HEK293 (cell line): ENCODE measurements at regions not wholly inside any gene's neighbourhood (a gene's known extent, or its start where the extent isn't known, plus 50 kb on each side); places are given as distances from the start of the nearest gene placed in this dataset.

Source experiments
- TCF7L2 ChIP-seq: IDR thresholded peaks from 2 replicates; pipeline ENCODE4 v1.6.1; 2011; ENCODE audit warnings: low read depth, mild to moderate bottlenecking, inconsistent platforms, low read length, moderate library complexity, borderline replicate concordance
- ZBTB7A ChIP-seq: fragments of 450-650 bp; formaldehyde crosslinking; IDR thresholded peaks from 2 replicates; pipeline ENCODE4 v1.5.1; 2016; ENCODE audit warnings: low read depth, missing biosample characterization, missing genetic modification characterization
- ZFP3 ChIP-seq: fragments of 450-650 bp; formaldehyde crosslinking; IDR thresholded peaks from 2 replicates; pipeline ENCODE4 v1.5.1; 2016; ENCODE audit warnings: low read depth, missing biosample characterization, missing genetic modification characterization
- ZNF221 ChIP-seq: fragments of 450-650 bp; formaldehyde crosslinking; IDR thresholded peaks from 2 replicates; pipeline ENCODE4 v1.5.1; 2017; ENCODE audit warnings: missing biosample characterization, missing genetic modification characterization, borderline replicate concordance
- ZNF423 ChIP-seq: fragments of 450-650 bp; formaldehyde crosslinking; IDR thresholded peaks from 2 replicates; pipeline ENCODE4 v1.5.1; 2016; ENCODE audit warnings: missing biosample characterization, missing genetic modification characterization
- TF ChIP-seq, protein P1 (sequence below): fragments of 450-650 bp; formaldehyde crosslinking; conservative IDR thresholded peaks from 2 replicates; pipeline ENCODE4 v1.5.1; 2016; ENCODE audit warnings: low read depth, missing biosample characterization, missing genetic modification characterization
- TF ChIP-seq, protein P2 (sequence below): fragments of 450-650 bp; formaldehyde crosslinking; IDR thresholded peaks from 2 replicates; pipeline ENCODE4 v1.5.1; 2016; ENCODE audit warnings: missing biosample characterization, missing genetic modification characterization
- TF ChIP-seq, protein P3 (sequence below): fragments of 450-650 bp; formaldehyde crosslinking; IDR thresholded peaks from 2 replicates; pipeline ENCODE4 v1.5.1; 2016; ENCODE audit warnings: missing biosample characterization, missing genetic modification characterization

DNA sequence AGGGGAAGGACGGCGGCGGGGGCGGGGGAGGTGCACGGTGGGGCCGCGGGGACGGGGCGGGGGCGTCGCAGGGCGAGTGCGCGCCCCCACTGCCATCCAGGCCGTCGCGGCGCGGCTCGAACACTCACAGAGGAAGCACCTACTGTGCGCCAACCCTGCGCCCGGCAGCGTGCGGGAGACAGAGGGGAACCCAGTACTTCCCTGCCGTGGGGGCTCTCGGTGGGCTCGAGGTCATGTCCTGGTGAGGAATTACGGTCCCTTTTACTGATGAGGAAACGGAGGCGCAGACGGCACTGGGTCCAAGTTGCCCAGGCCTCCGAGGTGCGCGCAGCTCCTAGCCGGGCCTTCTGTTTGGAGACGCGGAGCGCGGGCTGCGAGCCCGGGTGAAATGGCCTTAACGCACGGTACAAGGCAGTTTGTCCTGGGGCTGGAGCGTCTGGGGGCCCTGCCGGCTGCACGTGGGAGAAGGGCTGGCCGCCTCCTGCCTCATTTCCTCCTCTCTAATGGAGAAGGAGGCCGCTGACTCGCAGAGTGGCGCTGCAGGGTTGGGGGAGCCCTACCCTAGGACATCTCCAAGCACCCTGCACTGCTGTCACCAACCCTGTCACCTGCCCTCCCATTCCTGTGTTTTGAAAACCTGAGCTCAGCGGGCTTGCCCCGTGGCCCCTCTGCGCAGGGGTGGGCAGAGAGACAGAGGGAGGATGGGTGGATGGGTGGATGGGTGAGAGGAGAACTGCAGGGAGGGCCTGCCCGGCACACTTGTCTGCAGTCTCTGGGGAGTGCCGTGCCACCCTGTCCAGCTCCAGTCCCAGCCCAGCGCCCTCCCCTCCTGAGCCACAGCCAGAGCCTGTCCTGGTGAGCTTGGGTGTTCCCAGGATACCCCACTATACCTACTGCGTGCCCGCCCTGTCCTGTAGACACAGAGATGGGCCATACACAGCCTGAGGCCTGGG lies 106.0 kb downstream of the ADRA2C start:
- TF ChIP-seq, protein P1, sequence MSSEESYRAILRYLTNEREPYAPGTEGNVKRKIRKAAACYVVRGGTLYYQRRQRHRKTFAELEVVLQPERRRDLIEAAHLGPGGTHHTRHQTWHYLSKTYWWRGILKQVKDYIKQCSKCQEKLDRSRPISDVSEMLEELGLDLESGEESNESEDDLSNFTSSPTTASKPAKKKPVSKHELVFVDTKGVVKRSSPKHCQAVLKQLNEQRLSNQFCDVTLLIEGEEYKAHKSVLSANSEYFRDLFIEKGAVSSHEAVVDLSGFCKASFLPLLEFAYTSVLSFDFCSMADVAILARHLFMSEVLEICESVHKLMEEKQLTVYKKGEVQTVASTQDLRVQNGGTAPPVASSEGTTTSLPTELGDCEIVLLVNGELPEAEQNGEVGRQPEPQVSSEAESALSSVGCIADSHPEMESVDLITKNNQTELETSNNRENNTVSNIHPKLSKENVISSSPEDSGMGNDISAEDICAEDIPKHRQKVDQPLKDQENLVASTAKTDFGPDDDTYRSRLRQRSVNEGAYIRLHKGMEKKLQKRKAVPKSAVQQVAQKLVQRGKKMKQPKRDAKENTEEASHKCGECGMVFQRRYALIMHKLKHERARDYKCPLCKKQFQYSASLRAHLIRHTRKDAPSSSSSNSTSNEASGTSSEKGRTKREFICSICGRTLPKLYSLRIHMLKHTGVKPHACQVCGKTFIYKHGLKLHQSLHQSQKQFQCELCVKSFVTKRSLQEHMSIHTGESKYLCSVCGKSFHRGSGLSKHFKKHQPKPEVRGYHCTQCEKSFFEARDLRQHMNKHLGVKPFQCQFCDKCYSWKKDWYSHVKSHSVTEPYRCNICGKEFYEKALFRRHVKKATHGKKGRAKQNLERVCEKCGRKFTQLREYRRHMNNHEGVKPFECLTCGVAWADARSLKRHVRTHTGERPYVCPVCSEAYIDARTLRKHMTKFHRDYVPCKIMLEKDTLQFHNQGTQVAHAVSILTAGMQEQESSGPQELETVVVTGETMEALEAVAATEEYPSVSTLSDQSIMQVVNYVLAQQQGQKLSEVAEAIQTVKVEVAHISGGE (tag by site-specific recombination), result no peak
- TF ChIP-seq, protein P2, sequence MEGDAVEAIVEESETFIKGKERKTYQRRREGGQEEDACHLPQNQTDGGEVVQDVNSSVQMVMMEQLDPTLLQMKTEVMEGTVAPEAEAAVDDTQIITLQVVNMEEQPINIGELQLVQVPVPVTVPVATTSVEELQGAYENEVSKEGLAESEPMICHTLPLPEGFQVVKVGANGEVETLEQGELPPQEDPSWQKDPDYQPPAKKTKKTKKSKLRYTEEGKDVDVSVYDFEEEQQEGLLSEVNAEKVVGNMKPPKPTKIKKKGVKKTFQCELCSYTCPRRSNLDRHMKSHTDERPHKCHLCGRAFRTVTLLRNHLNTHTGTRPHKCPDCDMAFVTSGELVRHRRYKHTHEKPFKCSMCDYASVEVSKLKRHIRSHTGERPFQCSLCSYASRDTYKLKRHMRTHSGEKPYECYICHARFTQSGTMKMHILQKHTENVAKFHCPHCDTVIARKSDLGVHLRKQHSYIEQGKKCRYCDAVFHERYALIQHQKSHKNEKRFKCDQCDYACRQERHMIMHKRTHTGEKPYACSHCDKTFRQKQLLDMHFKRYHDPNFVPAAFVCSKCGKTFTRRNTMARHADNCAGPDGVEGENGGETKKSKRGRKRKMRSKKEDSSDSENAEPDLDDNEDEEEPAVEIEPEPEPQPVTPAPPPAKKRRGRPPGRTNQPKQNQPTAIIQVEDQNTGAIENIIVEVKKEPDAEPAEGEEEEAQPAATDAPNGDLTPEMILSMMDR (tag by site-specific recombination), result no peak
- TF ChIP-seq, protein P3, sequence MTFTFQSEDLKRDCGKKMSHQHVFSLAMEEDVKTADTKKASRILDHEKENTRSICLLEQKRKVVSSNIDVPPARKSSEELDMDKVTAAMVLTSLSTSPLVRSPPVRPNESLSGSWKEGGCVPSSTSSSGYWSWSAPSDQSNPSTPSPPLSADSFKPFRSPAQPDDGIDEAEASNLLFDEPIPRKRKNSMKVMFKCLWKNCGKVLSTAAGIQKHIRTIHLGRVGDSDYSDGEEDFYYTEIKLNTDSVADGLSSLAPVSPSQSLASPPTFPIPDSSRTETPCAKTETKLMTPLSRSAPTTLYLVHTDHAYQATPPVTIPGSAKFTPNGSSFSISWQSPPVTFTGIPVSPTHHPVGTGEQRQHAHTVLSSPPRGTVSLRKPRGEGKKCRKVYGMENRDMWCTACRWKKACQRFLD (tag by site-specific recombination), result no peak
- TF ChIP-seq ZBTB7A (tag by site-specific recombination) (no peak), ZNF221 (tag by site-specific recombination) (no peak), TCF7L2 (no peak), ZFP3 (tag by site-specific recombination) (no peak), ZNF423 (tag by site-specific recombination) (no peak)
